Ishikawa (cell line): ENCODE measurements at regions not wholly inside any gene's neighbourhood (a gene's known extent, or its start where the extent isn't known, plus 50 kb on each side); places are given as distances from the start of the nearest gene placed in this dataset.

Experiments
- CEBPB ChIP-seq: IDR thresholded peaks from 2 replicates; pipeline ENCODE4 v1.6.1; 2012
- CREB1 ChIP-seq: IDR thresholded peaks from 2 replicates; pipeline ENCODE4 v1.6.1; 2012; ENCODE audit warnings: low read depth
- EGR1 ChIP-seq: IDR thresholded peaks from 2 replicates; pipeline ENCODE4 v1.6.1; 2012
- EP300 ChIP-seq: IDR thresholded peaks from 2 replicates; pipeline ENCODE4 v1.6.1; 2012; ENCODE audit warnings: borderline replicate concordance
- FOXM1 ChIP-seq: IDR thresholded peaks from 2 replicates; pipeline ENCODE4 v1.6.1; 2012; ENCODE audit warnings: low read depth, borderline replicate concordance
- NFIC ChIP-seq: IDR thresholded peaks from 2 replicates; pipeline ENCODE4 v1.6.1; 2012
- RAD21 ChIP-seq: IDR thresholded peaks from 2 replicates; pipeline ENCODE4 v1.6.1; 2012; ENCODE audit warnings: low read depth
- TAF1 ChIP-seq: IDR thresholded peaks from 2 replicates; pipeline ENCODE4 v1.6.1; 2012; ENCODE audit warnings: low read depth, mild to moderate bottlenecking
- TCF12 ChIP-seq: IDR thresholded peaks from 2 replicates; pipeline ENCODE4 v1.6.1; 2012; ENCODE audit warnings: low read depth
- TEAD4 ChIP-seq: IDR thresholded peaks from 2 replicates; pipeline ENCODE4 v1.6.1; 2012
- YY1 ChIP-seq: IDR thresholded peaks from 2 replicates; pipeline ENCODE4 v1.6.1; 2012; ENCODE audit warnings: low read depth
- ZBTB7A ChIP-seq: IDR thresholded peaks from 2 replicates; pipeline ENCODE4 v1.6.1; 2012; ENCODE audit warnings: low read depth
- TF ChIP-seq, protein P1 (sequence below): IDR thresholded peaks from 2 replicates; pipeline ENCODE4 v1.6.1; 2012
- TF ChIP-seq, protein P2 (sequence below): IDR thresholded peaks from 2 replicates; pipeline ENCODE4 v1.6.1; 2012
- TF ChIP-seq, protein P3 (sequence below): IDR thresholded peaks from 2 replicates; pipeline ENCODE4 v1.6.1; 2012; ENCODE audit warnings: low read depth, mild to moderate bottlenecking

DNA sequence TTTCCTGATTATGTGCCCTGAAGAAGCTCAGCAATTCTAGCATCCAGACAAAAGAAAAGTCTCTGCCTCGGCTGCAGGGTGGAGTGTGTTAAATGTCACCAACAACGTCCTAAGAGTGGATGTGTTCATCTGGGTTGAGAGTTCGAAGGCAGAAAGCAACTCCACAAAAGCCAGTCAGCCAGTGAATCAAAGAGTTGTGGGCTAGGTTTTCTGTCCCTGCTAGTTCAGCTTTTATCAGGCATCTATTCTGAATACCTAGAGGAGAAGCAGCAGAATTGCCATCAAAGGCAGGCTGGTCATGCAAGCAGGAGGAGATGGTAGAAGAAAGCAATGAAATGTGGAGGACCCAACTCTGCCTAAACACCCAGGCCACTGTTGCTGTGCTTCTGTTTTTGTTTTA is 205.2 kb downstream of the KLF6 start:
- no peak for TF ChIP-seq FOXM1
- no peak for TF ChIP-seq CREB1
- TF ChIP-seq EGR1 = no peak
- TF ChIP-seq TCF12 = no peak
- TF ChIP-seq RAD21 = no peak
- no peak for TF ChIP-seq NFIC
- TF ChIP-seq ZBTB7A = no peak
- no peak for TF ChIP-seq EP300
- TF ChIP-seq YY1 = no peak
- TF ChIP-seq, protein P1, sequence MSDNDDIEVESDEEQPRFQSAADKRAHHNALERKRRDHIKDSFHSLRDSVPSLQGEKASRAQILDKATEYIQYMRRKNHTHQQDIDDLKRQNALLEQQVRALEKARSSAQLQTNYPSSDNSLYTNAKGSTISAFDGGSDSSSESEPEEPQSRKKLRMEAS = no peak
- no peak for TF ChIP-seq CEBPB
- no peak for TF ChIP-seq TEAD4
- TF ChIP-seq, protein P2, sequence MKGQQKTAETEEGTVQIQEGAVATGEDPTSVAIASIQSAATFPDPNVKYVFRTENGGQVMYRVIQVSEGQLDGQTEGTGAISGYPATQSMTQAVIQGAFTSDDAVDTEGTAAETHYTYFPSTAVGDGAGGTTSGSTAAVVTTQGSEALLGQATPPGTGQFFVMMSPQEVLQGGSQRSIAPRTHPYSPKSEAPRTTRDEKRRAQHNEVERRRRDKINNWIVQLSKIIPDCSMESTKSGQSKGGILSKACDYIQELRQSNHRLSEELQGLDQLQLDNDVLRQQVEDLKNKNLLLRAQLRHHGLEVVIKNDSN = no peak
- TF ChIP-seq, protein P3, sequence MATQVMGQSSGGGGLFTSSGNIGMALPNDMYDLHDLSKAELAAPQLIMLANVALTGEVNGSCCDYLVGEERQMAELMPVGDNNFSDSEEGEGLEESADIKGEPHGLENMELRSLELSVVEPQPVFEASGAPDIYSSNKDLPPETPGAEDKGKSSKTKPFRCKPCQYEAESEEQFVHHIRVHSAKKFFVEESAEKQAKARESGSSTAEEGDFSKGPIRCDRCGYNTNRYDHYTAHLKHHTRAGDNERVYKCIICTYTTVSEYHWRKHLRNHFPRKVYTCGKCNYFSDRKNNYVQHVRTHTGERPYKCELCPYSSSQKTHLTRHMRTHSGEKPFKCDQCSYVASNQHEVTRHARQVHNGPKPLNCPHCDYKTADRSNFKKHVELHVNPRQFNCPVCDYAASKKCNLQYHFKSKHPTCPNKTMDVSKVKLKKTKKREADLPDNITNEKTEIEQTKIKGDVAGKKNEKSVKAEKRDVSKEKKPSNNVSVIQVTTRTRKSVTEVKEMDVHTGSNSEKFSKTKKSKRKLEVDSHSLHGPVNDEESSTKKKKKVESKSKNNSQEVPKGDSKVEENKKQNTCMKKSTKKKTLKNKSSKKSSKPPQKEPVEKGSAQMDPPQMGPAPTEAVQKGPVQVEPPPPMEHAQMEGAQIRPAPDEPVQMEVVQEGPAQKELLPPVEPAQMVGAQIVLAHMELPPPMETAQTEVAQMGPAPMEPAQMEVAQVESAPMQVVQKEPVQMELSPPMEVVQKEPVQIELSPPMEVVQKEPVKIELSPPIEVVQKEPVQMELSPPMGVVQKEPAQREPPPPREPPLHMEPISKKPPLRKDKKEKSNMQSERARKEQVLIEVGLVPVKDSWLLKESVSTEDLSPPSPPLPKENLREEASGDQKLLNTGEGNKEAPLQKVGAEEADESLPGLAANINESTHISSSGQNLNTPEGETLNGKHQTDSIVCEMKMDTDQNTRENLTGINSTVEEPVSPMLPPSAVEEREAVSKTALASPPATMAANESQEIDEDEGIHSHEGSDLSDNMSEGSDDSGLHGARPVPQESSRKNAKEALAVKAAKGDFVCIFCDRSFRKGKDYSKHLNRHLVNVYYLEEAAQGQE = no peak
- no peak for TF ChIP-seq TAF1

GRCh38 chr10:3578682-3579081 is 206.3 kb downstream of the KLF6 start:
- TF ChIP-seq YY1 (no peak), TEAD4 (no peak), CEBPB (no peak), EP300 (no peak), TCF12 (no peak), FOXM1 (no peak), CREB1 (no peak), TAF1 (no peak), ZBTB7A (no peak), EGR1 (no peak), RAD21 (no peak), NFIC (no peak)
- TF ChIP-seq, protein P1 = no peak
- TF ChIP-seq, protein P2 = no peak
- TF ChIP-seq, protein P3 = no peak

- no peak for TF ChIP-seq TEAD4
- no peak for TF ChIP-seq TAF1
- TF ChIP-seq RAD21 = no peak
- no peak for TF ChIP-seq CREB1
Observed at GRCh38 chr10:3578159-3578558, 206.8 kb downstream of the KLF6 start.

DNA sequence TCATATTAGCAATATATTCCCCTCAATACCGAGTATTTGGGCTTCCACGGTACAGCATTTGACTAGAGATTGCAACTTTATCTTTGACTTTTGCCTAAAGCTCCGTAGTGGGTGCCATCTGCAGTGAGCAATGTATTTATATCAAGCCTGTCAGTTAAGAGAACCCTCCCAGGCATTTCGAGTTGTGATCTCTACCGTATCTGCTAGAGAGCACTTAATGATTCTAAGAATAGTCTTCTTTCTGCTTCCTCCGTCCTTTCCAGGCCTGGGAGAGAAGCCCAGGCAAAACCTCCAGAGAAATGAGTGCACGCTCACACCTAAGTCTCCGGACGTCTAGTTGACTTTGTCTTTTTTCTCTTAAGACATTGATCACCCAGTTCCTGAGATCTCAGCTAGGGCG is 210.6 kb downstream of the KLF6 start:
- no peak for TF ChIP-seq RAD21
- TF ChIP-seq EP300 = no peak
- no peak for TF ChIP-seq NFIC
- TF ChIP-seq, protein P3 = no peak
- no peak for TF ChIP-seq TAF1
- no peak for TF ChIP-seq ZBTB7A
- TF ChIP-seq YY1 = no peak
- TF ChIP-seq, protein P1 = no peak

DNA sequence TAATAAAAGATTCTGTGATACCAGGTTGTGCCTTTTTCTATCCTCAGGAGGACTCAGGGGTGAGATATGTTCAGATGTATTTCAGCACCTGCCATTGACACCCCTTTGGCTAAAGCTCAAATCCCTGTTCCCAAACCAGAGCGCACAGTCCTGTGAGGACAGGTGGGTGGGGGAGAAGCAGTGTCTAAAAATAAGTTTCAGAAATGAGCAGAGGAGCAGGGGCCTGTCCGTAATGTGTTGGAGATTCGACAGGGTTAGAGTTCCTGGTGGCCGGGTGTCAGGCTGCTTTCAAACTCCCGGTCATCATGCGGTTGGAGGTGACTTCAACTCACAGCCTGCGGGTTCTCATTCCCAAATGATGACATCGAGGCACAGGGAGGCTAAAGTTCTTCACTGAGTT is 211.5 kb downstream of the KLF6 start:
- TF ChIP-seq YY1 (no peak), CREB1 (no peak)
- TF ChIP-seq, protein P2 = no peak
- TF ChIP-seq, protein P3 = no peak
